Tibial nerve (tissue), 4 donors: ENCODE measurements at regions not wholly inside any gene's neighbourhood (a gene's known extent, or its start where the extent isn't known, plus 50 kb on each side); places are given as distances from the start of the nearest gene placed in this dataset.

Source experiments
- CTCF ChIP-seq, 5 experiments: fragments of 200-600 bp in 3 of 5; fragments of 450-650 bp in 2 of 5; sonication (generic) in 3 of 5; IDR thresholded peaks; one replicate each; pipeline ENCODE4 v1.5.1; 2016 to 2019; ENCODE audit warnings: antibody characterized with exemption in 5 of 5, mild to moderate bottlenecking in 3 of 5, moderate library complexity in 2 of 5
- EP300 ChIP-seq, 2 donors: sonication (generic); formaldehyde crosslinking; IDR thresholded peaks; one replicate each; pipeline ENCODE4 v1.6.1; 2017; ENCODE audit warnings: antibody characterized with exemption in 2 of 2, mild to moderate bottlenecking in 1 of 2
- POLR2A ChIP-seq, 2 donors: fragments of 450-650 bp; IDR thresholded peaks; one replicate each; pipeline ENCODE4 v1.6.1; 2017; ENCODE audit warnings: antibody characterized with exemption in 2 of 2, mild to moderate bottlenecking in 2 of 2, moderate library complexity in 2 of 2

- TF ChIP-seq POLR2A (IDR thresholded peaks at IDR 0.05): no peak
- no peak for TF ChIP-seq CTCF (IDR thresholded peaks at IDR 0.05)
- TF ChIP-seq EP300 (IDR thresholded peaks at IDR 0.05): no peak
Observed at GRCh38 chr5:89707891-89708290, 701.7 kb downstream of the CETN3 start.
